ENCODE measurements at regions not wholly inside any gene's neighbourhood (a gene's known extent, or its start where the extent isn't known, plus 50 kb on each side); places are given as distances from the start of the nearest gene placed in this dataset.

DNA sequence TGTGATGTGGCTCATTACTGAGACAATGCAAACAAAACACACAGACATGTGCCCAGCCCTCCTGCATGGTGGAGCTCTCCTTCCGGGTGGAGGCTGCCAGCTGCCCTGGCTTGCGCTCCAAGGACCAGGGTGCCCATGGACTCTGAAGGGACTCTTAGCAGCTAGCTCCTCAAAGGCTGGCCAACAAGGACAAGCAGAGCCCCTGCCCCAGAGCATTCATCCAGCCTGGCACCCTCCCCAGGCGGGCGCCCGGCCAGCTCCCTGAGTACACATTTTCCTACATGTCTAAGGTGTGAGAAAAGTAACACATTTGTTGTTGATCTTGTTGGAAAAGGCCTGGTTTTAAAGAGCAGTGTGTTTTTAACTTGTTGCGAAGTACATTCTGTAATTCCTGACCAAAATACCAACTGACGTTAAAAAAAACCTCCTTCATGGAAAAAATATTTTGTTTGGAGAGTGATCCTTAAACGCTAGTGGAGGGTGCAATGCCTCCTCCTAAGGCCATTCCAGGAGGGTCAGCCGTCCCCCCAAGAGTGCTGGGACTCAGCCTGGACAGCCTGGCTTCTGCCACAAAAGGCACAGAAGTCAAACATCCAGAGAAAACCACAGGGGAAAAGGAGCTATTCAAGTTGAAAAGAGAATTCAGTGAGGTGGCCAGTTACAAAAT lies 86.9 kb downstream of the KLF15 start:
- TF ChIP-seq, protein P1, sequence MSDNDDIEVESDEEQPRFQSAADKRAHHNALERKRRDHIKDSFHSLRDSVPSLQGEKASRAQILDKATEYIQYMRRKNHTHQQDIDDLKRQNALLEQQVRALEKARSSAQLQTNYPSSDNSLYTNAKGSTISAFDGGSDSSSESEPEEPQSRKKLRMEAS (IDR thresholded peaks at IDR 0.05; ENCODE audit: low read depth) = no peak
- TF ChIP-seq RAD21 (IDR thresholded peaks at IDR 0.05; ENCODE audit: low read length) (no peak), TEAD4 (IDR thresholded peaks at IDR 0.05; ENCODE audit: borderline replicate concordance, insufficient read depth) (no peak), FOXM1 (IDR thresholded peaks at IDR 0.05; ENCODE audit: low read depth) (no peak), CHD2 (IDR thresholded peaks at IDR 0.05; ENCODE audit: low read length, partially characterized antibody) (no peak), POLR2AphosphoS5 (IDR thresholded peaks at IDR 0.05; ENCODE audit: low read depth, low read length) (no peak), TAF1 (IDR thresholded peaks at IDR 0.05; ENCODE audit: borderline replicate concordance, low read depth, low read length) (no peak), SIN3A (IDR thresholded peaks at IDR 0.05; ENCODE audit: borderline replicate concordance, low read depth, low read length) (no peak)
- TF ChIP-seq, protein P2, sequence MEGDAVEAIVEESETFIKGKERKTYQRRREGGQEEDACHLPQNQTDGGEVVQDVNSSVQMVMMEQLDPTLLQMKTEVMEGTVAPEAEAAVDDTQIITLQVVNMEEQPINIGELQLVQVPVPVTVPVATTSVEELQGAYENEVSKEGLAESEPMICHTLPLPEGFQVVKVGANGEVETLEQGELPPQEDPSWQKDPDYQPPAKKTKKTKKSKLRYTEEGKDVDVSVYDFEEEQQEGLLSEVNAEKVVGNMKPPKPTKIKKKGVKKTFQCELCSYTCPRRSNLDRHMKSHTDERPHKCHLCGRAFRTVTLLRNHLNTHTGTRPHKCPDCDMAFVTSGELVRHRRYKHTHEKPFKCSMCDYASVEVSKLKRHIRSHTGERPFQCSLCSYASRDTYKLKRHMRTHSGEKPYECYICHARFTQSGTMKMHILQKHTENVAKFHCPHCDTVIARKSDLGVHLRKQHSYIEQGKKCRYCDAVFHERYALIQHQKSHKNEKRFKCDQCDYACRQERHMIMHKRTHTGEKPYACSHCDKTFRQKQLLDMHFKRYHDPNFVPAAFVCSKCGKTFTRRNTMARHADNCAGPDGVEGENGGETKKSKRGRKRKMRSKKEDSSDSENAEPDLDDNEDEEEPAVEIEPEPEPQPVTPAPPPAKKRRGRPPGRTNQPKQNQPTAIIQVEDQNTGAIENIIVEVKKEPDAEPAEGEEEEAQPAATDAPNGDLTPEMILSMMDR (IDR thresholded peaks at IDR 0.05) = no peak

Data from SK-N-SH (cell line).